Prostate gland (tissue), 2 donors: ENCODE measurements at regions not wholly inside any gene's neighbourhood (a gene's known extent, or its start where the extent isn't known, plus 50 kb on each side); places are given as distances from the start of the nearest gene placed in this dataset.

Experiments used
- DNase-seq: peaks from one replicate; pipeline ENCODE4 v3.0.0-alpha.2; 2019; ENCODE audit warnings: low spot score
- H3K27ac ChIP-seq, 2 donors: fragments of 200-600 bp; sonication (generic); 2 replicates each; pipeline ENCODE4 v1.5.1; 2017 to 2019
- H3K27me3 ChIP-seq: fragments of 200-600 bp; sonication (generic); replicated peaks from 2 replicates; pipeline ENCODE4 v1.5.1; 2019; ENCODE audit not compliant: insufficient read depth
- H3K36me3 ChIP-seq, 2 donors: fragments of 200-600 bp; sonication (generic); 1 replicate in 1 of 2; 2 replicates in 1 of 2; pipeline versions ENCODE4 v1.5.1 to v1.8.1; 2017 to 2019
- H3K4me1 ChIP-seq: fragments of 200-600 bp; sonication (generic); replicated peaks from 2 replicates; pipeline ENCODE4 v1.5.1; 2019
- H3K4me3 ChIP-seq, 2 donors: fragments of 200-600 bp; sonication (generic); 2 replicates each; pipeline ENCODE4 v1.5.1; 2017 to 2019
- H3K9me3 ChIP-seq: fragments of 200-600 bp; sonication (generic); 2 replicates; pipeline ENCODE4 v1.5.1; 2017
- POLR2A ChIP-seq: fragments of 450-650 bp; IDR thresholded peaks from one replicate; pipeline ENCODE4 v1.6.1; 2016; ENCODE audit warnings: antibody characterized with exemption, mild to moderate bottlenecking
- POLR2AphosphoS5 ChIP-seq: sonication (generic); formaldehyde crosslinking; IDR thresholded peaks from one replicate; pipeline ENCODE4 v1.6.1; 2017; ENCODE audit warnings: antibody characterized with exemption
- WGBS: methylation state at CpG from one replicate; pipeline ENCODE4 v1.1.5; 2018; 5-methylcytosine and 5-hydroxymethylcytosine counted together
- intact Hi-C: fragments of 100-400 bp; cut with DNase I; formaldehyde crosslinking; loops from one replicate; pipeline ENCODE4 v1.14.2; 2022
- TF ChIP-seq, protein P1 (sequence below), 4 experiments: fragments of 200-600 bp in 2 of 4; fragments of 450-650 bp in 2 of 4; sonication (generic) in 2 of 4; IDR thresholded peaks; 1 replicate in 3 of 4; 2 replicates in 1 of 4; pipeline ENCODE4 v1.5.1; 2016 to 2019; ENCODE audit warnings: antibody characterized with exemption in 4 of 4, mild to moderate bottlenecking in 2 of 4, moderate library complexity in 2 of 4

DNA sequence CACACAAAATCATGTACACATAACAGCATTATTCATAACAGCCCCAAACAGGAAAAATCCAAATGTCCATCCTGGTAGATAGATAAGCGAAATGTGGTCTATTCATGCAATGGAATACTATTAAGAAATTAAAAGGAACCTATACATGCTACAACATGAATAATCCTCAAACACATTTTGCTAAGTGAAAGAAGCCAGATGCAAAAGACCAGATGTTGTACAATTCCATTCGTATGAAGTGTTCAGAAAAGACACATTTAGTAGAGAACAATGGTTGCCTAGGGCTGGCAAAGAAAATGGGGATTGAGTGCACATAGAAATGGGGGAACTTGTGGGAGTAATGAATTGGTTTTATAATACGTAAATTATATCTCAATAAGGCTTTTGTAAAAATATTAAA, 182.3 kb downstream of the EBLN2 start:
- 94% methylated on average over 3 of the region's 3 CpGs for WGBS
- no peak for DNase-seq
- no peak overlapping the region for H3K27ac ChIP-seq
- no peak overlapping the region for H3K4me3 ChIP-seq
- no peaks in the 10 kb centered on the region for H3K36me3 ChIP-seq
- H3K4me1 ChIP-seq = no peaks in the 10 kb centered on the region
- no peaks in the 10 kb centered on the region for H3K27me3 ChIP-seq
- TF ChIP-seq, protein P1, sequence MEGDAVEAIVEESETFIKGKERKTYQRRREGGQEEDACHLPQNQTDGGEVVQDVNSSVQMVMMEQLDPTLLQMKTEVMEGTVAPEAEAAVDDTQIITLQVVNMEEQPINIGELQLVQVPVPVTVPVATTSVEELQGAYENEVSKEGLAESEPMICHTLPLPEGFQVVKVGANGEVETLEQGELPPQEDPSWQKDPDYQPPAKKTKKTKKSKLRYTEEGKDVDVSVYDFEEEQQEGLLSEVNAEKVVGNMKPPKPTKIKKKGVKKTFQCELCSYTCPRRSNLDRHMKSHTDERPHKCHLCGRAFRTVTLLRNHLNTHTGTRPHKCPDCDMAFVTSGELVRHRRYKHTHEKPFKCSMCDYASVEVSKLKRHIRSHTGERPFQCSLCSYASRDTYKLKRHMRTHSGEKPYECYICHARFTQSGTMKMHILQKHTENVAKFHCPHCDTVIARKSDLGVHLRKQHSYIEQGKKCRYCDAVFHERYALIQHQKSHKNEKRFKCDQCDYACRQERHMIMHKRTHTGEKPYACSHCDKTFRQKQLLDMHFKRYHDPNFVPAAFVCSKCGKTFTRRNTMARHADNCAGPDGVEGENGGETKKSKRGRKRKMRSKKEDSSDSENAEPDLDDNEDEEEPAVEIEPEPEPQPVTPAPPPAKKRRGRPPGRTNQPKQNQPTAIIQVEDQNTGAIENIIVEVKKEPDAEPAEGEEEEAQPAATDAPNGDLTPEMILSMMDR (IDR thresholded peaks at IDR 0.05) = no peak
- no peak for TF ChIP-seq POLR2AphosphoS5
- no peaks in the 10 kb centered on the region for H3K9me3 ChIP-seq
- intact Hi-C loops = no loop called here

DNA sequence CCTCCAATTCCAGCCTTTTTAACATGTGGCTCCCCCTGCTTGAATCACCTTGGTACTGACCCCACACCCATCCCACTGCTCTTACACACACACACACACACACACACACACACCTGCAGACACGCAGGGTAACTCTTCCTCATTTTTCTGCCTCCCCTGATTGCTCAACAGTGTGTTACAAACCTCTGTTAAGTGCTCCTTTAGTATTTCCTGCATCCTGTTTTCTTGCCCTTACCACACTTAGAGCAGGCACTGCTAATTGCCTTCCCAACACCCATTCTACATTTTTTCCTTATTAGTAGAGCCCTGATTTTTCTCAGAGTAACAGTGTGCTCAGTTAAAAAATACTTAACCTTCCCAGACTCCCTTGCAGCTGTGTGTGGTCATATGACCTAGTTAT, 184.0 kb downstream of the EBLN2 start:
- WGBS = 83% methylated on average over 1 of the region's 1 CpG
- H3K9me3 ChIP-seq = no peaks in the 10 kb centered on the region
- no peak overlapping the region for H3K4me3 ChIP-seq
- no peaks in the 10 kb centered on the region for H3K36me3 ChIP-seq
- H3K27ac ChIP-seq = no peak overlapping the region
- TF ChIP-seq, protein P1 (IDR thresholded peaks at IDR 0.05) = no peak
- TF ChIP-seq POLR2AphosphoS5 (no peak), POLR2A (no peak)
- intact Hi-C loops = no loop called here
- H3K4me1 ChIP-seq = no peaks in the 10 kb centered on the region
- no peak for DNase-seq
- no peaks in the 10 kb centered on the region for H3K27me3 ChIP-seq

DNA sequence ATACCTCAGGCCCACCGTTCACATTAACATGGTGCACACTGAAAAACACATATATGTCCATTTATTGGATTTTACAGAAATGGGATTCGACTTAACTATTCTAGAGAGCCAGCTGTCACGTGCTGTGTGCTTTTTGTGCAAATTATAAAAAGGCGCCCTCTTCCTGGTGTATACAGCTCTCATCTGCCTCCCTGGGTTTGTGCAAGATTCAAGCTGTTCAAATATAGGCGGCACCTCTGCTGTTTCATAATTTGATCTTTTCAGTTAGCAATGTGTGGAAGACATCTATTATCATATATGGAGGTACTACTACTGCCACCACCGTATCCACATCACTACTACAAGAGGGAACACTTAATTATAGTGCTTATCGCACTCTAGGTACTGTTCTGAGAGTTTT, 187.6 kb downstream of the EBLN2 start:
- 87% methylated on average over 7 of the region's 7 CpGs for WGBS
- Histone ChIP-seq H3K9me3 (no peaks in the 10 kb centered on the region), H3K36me3 (no peaks in the 10 kb centered on the region), H3K27ac (no peak overlapping the region), H3K4me1 (no peaks in the 10 kb centered on the region), H3K4me3 (no peak overlapping the region), H3K27me3 (no peaks in the 10 kb centered on the region)
- intact Hi-C loops = no loop called here
- no peak for DNase-seq
- no peak for TF ChIP-seq POLR2AphosphoS5
- TF ChIP-seq, protein P1 (IDR thresholded peaks at IDR 0.05) = no peak

DNA sequence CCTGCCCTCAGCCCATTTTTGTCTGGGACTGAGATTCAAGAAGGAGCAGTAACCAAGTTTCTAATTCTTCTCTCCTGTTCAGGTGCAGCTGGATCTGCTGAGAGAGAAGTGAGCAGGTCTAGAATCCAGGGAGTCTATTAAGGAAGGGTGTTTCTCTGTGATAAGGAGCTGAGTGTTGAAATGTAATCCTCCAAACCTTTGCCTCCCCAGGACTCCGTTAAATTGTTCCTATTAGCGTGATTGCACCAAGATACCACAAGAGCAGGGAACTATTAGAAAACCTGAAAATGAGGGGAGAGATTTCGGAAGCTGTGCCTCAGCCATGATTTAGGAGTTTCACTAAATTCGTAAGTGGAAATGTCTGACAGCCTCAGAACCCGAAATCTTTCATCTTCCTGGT, 192.6 kb downstream of the EBLN2 start:
- DNase-seq = no peak
- Histone ChIP-seq H3K27ac (no peak overlapping the region), H3K36me3 (no peaks in the 10 kb centered on the region), H3K9me3 (no peaks in the 10 kb centered on the region), H3K4me3 (no peak overlapping the region), H3K4me1 (no peaks in the 10 kb centered on the region), H3K27me3 (no peaks in the 10 kb centered on the region)
- WGBS = 72% methylated on average over 5 of the region's 5 CpGs
- TF ChIP-seq, protein P1 (IDR thresholded peaks at IDR 0.05) = no peak
- no peak for TF ChIP-seq POLR2A
- TF ChIP-seq POLR2AphosphoS5 = no peak
- intact Hi-C loops = no loop called here

DNA sequence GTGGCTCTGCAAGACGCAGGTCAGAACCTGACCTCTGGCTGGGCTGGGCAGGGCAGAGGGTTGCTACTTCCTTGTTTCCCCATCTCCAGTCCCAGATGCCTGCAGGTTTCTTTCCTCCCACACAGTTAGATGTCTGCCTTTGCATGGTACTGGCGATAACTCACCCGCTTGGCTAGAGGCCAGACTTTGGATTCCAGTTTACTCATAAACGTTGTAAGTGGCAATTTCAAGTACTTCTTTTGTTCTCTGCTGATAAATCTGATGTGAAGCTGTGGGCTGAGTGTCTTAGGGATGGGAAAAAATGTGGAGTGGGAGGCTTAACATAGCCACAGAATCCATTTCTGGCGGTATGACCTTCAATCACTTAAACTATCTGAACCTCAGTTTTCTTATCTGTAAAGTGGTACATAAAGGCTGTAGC, 194.2 kb downstream of the EBLN2 start:
- WGBS = 30% methylated on average over 5 of the region's 5 CpGs
- Histone ChIP-seq H3K4me1 (no peaks in the 10 kb centered on the region), H3K4me3 (no peak overlapping the region), H3K27ac (no peak overlapping the region), H3K27me3 (no peaks in the 10 kb centered on the region), H3K9me3 (no peaks in the 10 kb centered on the region), H3K36me3 (no peaks in the 10 kb centered on the region)
- no peak for DNase-seq
- intact Hi-C loops = no loop called here
- no peak for TF ChIP-seq POLR2A
- TF ChIP-seq POLR2AphosphoS5 = no peak
- TF ChIP-seq, protein P1 (IDR thresholded peaks at IDR 0.05) = no peak
